H1 (cell line): ENCODE measurements at regions not wholly inside any gene's neighbourhood (a gene's known extent, or its start where the extent isn't known, plus 50 kb on each side); places are given as distances from the start of the nearest gene placed in this dataset.

Experiments
- CHD2 ChIP-seq: IDR thresholded peaks from 2 replicates; pipeline ENCODE4 v1.6.1; 2012; ENCODE audit warnings: low read length, improper control_type of control experiment
- CTCF ChIP-seq, 3 experiments: IDR thresholded peaks; 1 replicate in 2 of 3; 2 replicates in 1 of 3; pipeline versions ENCODE4 v1.5.1 to v1.6.1; 2011; ENCODE audit warnings: low read length in 3 of 3, mild to moderate bottlenecking in 3 of 3, inconsistent platforms in 2 of 3, low read depth in 1 of 3, moderate library complexity in 1 of 3; ENCODE audit not compliant: insufficient read depth in 1 of 3; ENCODE audit errors: control extremely low read depth in 1 of 3
- E2F6 ChIP-seq: IDR thresholded peaks from 2 replicates; pipeline ENCODE4 v1.6.1; 2012; ENCODE audit warnings: inconsistent platforms
- POLR2A ChIP-seq, 2 experiments: IDR thresholded peaks; 1 replicate in 1 of 2; 2 replicates in 1 of 2; pipeline ENCODE4 v1.6.1; 2011; ENCODE audit warnings: low read depth in 2 of 2, low read length in 2 of 2, mild to moderate bottlenecking in 2 of 2; ENCODE audit errors: control extremely low read depth in 1 of 2
- POLR2AphosphoS5 ChIP-seq: IDR thresholded peaks from 2 replicates; pipeline ENCODE4 v1.6.1; 2011; ENCODE audit warnings: low read depth, low read length
- SRF ChIP-seq: IDR thresholded peaks from 2 replicates; pipeline ENCODE4 v1.6.1; 2011; ENCODE audit warnings: mild to moderate bottlenecking, low read depth, low read length, moderate library complexity
- TEAD4 ChIP-seq: IDR thresholded peaks from 2 replicates; pipeline ENCODE4 v1.6.1; 2012; ENCODE audit warnings: low read depth, low read length, inconsistent platforms, mixed read lengths
- USF2 ChIP-seq: IDR thresholded peaks from 2 replicates; pipeline ENCODE4 v1.6.1; 2011; ENCODE audit warnings: low read length, improper control_type of control experiment

GRCh38 chr5:14075937-14076336 lies 67.2 kb upstream of the TRIO start:
- TF ChIP-seq TEAD4, result no peak
- TF ChIP-seq POLR2AphosphoS5, result no peak
- no peak for TF ChIP-seq CTCF (IDR thresholded peaks at IDR 0.05; ENCODE audit: control extremely low read depth in 1 of 3, insufficient read depth in 1 of 3, low read depth in 1 of 3, low read length in 3 of 3)
- no peak for TF ChIP-seq CHD2
- TF ChIP-seq E2F6, result no peak
- no peak for TF ChIP-seq POLR2A (IDR thresholded peaks at IDR 0.05; ENCODE audit: control extremely low read depth in 1 of 2, low read depth in 2 of 2, low read length in 2 of 2)
- TF ChIP-seq USF2, result no peak
- TF ChIP-seq SRF, result no peak
